GM12873 (cell line): ENCODE measurements at regions not wholly inside any gene's neighbourhood (a gene's known extent, or its start where the extent isn't known, plus 50 kb on each side); places are given as distances from the start of the nearest gene placed in this dataset.

Experiments used
- CTCF ChIP-seq: IDR thresholded peaks from 2 replicates; pipeline ENCODE4 v1.5.1; 2012; ENCODE audit warnings: low read depth, mild to moderate bottlenecking, moderate library complexity, low read length, control low read depth; ENCODE audit not compliant: insufficient read depth; ENCODE audit errors: missing control alignments

DNA sequence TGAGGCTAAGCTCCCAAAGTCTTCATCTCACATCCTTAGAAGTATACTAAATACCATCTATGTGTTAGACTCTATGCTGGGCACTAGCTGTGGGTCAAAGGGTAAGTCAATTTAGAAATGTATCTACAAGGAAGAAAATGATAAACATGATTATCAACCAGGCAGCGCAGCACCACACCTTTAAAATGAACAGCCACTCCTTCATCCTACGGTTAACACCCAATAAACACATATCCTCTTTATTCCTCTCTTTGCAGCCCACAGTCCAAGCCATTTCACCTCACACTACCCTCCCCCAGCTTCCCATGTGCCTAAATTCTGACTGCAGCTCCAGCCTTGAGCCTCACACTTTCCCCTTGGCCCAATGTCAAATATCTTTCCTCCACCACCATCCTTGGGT is 362.6 kb downstream of the FGFR2 start:
- TF ChIP-seq CTCF = no peak

DNA sequence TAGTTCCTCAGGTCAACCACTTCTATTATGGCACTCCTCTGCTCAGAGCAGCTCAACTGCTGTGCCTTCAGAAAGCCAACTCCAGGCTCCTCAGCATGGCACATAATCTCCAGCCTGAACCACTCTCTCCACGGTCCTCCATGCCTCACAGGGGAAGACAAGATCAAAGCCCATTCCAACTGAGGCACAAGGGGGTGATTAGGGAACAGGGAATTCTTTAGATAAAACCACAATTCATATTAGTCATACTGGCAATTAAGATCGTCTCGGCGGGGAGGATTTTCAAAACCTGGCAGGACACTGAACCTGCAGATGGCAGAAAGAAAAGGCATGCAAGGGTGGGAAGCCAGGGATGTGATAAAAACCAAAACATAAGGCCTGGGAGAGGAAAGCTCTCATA is 361.6 kb downstream of the FGFR2 start:
- no peak for TF ChIP-seq CTCF

DNA sequence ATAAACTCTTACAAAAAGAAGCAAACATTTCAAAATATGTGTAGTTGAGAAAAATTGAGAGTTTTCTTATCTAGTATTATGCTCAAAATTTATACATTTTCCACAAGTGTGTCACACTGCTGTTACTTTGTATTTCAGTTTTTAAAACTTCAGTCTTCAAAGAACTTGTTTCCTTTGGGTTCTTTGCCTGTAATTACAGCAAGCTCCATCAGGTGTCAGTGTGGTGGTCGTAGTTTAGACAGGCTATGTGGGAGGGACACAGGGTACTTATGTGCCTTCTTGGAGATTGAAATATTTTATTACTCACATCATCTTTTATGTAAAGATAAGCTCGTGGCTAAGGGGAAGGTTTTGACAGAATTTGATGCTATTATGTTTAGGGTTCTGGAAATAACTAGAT is 360.5 kb downstream of the FGFR2 start:
- TF ChIP-seq CTCF = no peak

DNA sequence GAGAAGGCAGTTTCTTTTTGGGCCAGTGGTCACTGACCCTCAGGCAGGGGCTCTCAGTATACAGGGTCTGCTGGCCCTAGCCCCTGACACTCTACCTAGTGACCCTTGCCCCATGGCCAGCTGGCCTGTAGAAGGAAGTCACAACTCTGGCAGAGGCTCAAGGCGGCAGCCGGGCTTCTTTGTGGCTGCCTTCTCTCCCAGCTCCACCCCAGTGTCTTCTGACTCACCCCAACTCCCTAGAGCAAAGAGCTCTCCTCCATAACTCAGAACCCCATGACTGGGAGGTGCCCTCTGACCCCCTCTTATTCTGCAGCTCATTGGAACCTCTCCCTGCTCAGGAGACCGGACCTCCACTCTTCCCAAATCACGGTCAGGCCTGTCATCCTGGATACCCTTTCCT is 358.2 kb downstream of the FGFR2 start:
- no peak for TF ChIP-seq CTCF

DNA sequence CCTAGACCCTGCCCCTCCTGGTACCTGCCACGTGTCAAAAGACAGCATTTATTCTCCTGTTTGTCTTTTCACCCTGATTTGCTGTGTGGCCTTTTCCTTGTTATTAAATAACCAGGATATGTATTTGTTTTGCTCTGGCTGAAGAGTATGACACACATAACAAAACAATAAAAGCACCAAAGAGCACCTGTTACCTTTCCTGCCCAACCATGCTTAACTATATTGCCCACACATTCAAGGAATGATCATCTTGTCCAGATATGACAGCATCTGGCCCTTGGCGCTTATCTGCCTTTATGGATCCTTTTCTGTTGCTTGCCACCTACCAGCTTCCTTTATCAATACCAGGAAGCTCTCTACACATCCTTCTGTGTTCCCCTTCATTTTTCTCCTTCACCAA is 357.7 kb downstream of the FGFR2 start:
- TF ChIP-seq CTCF = no peak

GRCh38 chr10:121241337-121241736 is 356.9 kb downstream of the FGFR2 start:
- TF ChIP-seq CTCF = no peak

DNA sequence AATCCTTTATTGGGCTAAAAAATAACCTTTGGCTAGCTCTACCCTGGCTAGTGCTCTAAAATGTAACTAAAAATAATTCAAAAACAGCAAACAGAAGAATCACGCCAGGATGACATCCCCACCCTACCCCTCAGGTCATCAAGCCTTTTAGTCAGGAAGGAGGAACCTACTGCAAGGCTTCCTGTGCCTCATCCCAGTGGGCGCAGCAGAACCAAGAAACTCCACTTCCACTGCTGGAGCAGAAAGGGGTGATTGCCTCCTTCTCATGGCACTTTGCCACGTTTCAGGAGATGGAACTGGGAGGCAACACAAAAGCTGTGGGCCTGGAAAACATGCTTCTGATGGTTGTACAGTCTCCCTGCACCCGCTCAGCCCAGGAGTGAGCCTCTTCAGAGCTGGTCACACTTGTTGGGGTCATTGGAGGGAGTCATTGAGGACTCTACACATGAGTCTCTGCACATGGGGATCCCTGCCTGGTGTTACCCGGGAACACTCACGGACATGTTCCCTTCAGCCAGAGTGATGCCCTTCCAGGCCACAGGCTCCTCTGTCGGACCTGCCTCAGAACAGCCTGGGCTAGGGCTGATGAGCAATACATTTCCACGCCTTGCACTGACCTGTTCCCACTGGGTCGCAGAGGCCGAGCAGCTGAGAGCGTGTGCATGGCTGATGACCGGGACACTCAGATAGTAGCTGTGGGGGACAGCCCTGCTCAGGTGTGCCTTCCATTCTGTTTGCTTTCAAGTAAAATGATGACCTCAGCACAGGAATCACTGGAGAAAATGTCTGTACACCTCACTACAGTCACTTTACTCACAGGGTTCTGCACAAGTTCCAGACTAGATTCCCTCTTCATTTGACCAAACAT is 355.3 kb downstream of the FGFR2 start:
- TF ChIP-seq CTCF = no peak
